ENCODE measurements at regions not wholly inside any gene's neighbourhood (a gene's known extent, or its start where the extent isn't known, plus 50 kb on each side); places are given as distances from the start of the nearest gene placed in this dataset.

DNA sequence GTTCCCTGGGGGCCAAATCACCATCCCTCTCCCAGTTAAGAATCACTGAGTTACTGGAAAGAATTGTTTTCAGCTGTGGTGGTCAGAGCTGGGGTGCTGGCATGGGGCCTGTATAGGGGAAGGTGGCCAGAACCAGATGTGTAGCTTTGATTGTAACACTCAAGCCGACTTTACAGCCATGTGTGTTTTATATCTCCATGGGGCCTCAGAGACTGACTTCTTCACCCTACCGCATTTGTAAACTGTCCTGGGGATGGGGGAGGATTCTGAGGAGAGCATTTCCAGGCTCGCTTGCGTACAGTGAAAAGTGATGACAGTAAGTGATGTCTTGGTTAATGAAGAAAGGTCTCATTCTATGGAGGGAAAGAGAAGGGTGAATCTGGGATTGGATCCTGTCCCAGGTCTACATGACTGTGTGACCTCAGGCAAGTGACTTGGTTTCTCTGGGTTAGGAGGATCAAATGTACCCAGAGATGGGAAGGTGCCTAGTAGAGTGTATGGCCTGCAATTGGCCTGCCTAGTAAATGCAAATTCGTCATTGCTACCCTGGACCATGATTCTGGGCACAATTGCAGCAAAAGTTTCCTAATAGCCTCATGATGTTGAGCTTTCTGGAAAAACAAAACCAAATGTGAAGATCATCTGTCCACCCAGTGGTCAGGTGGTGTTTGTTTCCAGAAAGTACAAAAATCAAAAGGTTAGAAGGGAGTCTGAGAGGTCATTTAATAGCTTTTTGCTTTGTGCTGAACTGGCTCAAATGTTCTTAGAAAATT, 49.7 kb upstream of the RCC2 start:
- TF ChIP-seq, protein P1, sequence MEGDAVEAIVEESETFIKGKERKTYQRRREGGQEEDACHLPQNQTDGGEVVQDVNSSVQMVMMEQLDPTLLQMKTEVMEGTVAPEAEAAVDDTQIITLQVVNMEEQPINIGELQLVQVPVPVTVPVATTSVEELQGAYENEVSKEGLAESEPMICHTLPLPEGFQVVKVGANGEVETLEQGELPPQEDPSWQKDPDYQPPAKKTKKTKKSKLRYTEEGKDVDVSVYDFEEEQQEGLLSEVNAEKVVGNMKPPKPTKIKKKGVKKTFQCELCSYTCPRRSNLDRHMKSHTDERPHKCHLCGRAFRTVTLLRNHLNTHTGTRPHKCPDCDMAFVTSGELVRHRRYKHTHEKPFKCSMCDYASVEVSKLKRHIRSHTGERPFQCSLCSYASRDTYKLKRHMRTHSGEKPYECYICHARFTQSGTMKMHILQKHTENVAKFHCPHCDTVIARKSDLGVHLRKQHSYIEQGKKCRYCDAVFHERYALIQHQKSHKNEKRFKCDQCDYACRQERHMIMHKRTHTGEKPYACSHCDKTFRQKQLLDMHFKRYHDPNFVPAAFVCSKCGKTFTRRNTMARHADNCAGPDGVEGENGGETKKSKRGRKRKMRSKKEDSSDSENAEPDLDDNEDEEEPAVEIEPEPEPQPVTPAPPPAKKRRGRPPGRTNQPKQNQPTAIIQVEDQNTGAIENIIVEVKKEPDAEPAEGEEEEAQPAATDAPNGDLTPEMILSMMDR (IDR thresholded peaks at IDR 0.05): peak in 1 of 5 experiments; percentile 11
- no peak for TF ChIP-seq POLR2A (IDR thresholded peaks at IDR 0.05)
- peak in 1 of 2 donors; percentile 65 for TF ChIP-seq EP300 (IDR thresholded peaks at IDR 0.05)
- peak overlapping the region in 3 of 4 donors; percentile 27 to 49 (median 47) for H3K27ac ChIP-seq
- no peaks in the 10 kb centered on the region for H3K27me3 ChIP-seq
- H3K9me3 ChIP-seq: no peaks in the 10 kb centered on the region
- H3K36me3 ChIP-seq: no peaks in the 10 kb centered on the region
- H3K4me3 ChIP-seq: no peak overlapping the region
- 60 to 65% methylated on average over 5 of the region's 5 CpGs for WGBS, 2 donors
- peaks cover 0 to 14% (median 0%) of the 10 kb centered on the region in 4 donors for H3K4me1 ChIP-seq
- peak in 1 of 2 donors; percentile 53 for DNase-seq (ENCODE audit: low spot score in 2 of 2)
